HG03175 (cell line): ENCODE measurements at regions not wholly inside any gene's neighbourhood (a gene's known extent, or its start where the extent isn't known, plus 50 kb on each side); places are given as distances from the start of the nearest gene placed in this dataset.
"Not testable (repeated sequence)": the region's sequence is repeated elsewhere in the genome, so short reads cannot be mapped to it uniquely, and the experiment has no call there.

Experiments
- ATAC-seq: cut with Tn5 transposase; IDR thresholded peaks from one replicate; pipeline ENCODE4 v1.9.1; 2021; ENCODE audit warnings: mild to moderate bottlenecking, moderate library complexity; ENCODE audit not compliant: unreplicated experiment

DNA sequence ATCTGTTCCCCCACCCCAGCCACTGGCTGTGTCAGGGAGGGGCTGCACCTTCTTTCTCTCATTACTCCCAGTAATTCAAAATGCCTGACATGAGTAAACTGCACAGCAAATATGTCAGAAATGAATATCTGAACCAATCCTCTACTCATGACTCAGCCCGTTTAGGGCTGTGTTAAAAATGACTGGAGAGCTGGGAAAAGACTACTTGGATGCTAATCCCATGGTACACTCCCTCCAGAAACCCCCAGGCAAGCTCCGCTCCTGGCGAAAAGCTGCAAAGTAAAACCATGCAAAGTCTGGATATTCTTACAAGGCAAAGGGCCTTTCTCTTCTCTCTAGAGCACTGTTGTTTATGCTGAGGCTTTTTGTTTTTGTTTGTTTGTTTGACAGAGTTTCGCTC, 448.1 kb upstream of the DYNLRB2 start:
- ATAC-seq, result no peak

DNA sequence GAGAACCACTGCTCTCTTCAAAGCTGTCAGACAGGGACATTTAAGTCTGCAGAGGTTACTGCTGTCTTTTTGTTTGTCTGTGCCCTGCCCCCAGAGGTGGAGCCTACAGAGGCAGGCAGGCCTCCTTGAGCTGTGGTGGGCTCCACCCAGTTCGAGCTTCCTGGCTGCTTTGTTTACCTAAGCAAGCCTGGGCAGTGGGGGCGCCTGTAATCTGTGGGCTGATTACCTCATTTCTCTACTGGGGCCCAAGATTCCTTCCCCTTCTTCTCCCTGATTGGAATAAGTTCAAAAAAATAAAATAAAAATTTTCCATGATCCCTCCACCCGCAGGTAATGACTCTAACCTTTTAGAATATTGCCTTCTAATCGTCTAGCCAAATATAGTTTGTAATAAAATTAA, 449.3 kb upstream of the DYNLRB2 start:
- not testable (repeated sequence) for ATAC-seq

DNA sequence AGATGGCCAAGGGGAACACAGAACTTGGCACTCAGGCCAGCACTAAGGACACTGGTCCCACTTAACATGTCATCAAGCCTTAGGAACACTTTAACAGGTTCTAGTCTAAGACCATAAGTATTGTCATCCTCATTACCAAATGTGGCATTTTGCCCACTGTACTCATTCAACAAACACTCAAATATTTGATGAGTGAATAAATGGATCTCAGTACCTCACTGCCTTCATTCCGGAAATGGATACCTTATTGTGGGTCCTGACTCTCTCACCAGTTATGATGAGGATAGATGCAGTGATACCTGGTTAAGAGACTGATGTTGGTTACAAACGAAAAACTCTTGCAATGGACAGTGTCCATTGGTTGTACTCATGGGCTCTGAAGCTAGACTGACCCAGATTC, 455.2 kb upstream of the DYNLRB2 start:
- ATAC-seq, result no peak

DNA sequence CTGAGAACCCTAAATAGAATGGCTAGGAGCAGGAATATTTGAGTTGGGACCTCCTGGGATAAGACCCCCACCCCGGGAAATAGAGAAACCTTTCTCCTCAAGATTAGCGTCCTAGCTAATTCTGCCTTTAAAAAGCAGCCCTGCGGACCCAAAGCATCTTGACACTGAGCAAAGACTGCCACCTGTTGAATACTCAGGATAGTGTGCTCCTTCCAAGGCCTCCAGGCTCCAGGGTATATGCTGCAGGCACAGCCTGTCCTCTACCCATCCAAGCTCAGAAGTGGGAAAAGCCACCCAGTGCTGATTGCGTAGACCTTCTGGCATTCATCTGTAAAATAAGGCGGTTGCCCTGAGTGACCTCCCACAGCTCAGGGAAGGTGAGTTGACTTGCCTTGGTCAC, 456.2 kb upstream of the DYNLRB2 start:
- no peak for ATAC-seq

DNA sequence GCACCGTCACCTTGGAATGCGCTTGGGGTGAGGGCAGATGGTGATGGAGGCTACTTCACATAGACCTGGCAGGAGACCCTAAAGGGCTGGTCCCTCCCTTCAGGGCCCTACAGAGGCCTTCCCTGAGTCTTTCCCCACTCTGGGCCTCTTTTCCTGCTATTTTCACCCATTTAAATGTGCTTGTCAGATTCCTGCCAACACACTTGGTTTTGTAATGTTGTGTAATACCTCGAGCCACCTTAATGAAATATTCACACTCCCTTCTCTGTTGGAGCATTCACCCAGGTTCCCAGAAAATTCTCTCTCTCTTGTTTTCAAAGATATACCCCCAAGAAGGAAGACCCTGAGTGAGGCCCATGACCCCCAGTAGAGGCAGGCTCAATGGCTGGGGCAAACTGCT, 456.6 kb upstream of the DYNLRB2 start:
- ATAC-seq, result no peak

DNA sequence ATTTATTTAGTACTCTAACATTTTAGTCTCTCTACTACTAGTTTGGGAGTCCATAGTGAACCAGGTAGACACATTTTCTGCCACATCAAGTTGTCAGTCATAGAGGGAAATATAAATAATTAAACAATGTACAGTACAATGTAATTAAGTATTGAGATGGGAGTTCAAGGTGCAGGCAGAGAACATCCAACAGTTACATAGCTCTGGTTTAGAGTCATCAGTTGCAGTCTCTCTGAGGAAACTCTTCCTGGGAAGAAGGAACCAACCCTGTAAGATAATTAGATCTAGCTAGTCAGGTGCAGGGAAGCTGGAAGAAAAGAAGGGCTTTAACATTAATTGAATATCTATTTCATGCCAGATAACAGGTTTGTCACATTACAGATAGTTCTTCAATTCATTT, 457.9 kb upstream of the DYNLRB2 start:
- no peak for ATAC-seq

DNA sequence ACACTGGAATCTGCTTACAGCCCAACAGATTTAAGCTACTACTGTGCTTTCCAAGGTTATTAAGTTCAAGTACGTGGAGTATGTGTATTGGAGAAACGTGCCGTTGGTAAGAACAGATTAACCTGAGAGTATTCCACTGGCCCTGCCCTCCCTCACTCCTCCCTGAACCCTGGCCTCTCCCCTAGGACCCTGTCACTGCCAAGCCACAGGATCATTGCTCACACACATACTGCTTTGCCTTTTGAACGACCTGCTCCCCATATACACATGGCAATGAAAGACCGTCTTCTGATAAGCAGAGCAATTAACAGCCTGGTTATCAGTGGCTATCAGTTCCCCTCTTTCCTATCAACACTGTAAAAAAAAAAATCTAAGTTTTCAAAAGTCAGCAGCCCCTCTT, 458.9 kb upstream of the DYNLRB2 start:
- ATAC-seq, result no peak

DNA sequence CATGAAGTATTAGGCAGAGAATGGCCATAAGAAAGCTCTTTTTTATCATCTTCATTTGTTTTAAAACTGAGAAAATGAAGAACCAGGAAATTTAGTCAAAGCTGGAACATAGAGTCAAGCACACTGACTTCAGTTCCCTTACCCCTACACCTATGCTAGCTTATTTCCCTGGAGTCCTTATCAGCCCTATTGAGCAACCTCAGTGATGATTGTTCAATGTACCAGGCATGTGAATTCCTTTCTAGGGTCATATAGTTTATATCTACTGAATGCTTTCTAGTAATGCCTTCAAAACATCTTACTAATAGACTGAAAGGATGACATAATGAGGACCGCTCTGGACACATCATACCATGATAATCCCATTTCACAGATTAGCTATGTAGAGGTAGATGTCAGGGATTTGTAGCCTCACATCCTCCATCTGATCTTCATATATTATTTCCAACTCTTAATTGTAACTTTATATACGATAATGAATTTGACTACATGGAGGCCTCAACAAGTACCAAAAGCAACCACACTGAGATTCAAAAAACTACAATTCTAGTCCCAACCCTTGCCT, 460.4 kb upstream of the DYNLRB2 start:
- ATAC-seq, result no peak

DNA sequence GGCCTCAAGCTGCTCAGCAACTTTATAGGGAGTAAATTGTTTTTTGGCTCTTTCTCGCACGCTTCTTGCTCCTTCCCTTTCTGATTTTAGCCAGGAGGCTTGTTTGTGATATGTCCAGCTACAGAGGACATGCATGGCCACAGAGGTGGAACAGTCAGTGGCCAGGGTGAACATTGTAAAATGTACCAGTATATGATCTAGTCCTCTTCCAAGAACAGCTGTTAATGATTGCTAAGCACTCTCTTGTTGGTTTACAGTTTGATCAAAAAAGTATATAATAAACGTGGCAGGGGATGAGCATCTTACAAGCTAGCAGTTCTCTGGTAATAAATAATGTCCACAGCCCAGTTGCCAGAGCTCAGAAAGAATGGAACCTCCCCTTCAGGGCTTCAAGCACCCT, 461.7 kb upstream of the DYNLRB2 start:
- no peak for ATAC-seq

DNA sequence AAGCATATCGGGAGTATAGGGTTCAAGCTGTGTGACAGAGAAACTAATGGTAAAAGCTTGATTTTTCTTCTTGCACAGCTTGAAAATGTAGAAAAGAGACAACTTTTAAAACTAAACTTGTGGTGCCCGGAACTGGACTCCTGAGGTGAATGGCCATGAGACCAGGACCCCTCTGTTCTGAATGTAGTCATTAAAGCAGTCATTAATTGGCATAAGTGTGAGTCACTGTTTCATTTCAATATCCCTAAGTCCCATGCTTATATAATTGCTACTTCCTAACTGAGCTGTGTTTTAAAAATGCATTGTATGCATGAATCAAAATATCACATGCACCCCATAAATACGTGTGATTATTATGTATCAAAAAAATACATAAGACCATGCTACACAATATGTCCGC, 463.1 kb upstream of the DYNLRB2 start:
- ATAC-seq, result no peak

DNA sequence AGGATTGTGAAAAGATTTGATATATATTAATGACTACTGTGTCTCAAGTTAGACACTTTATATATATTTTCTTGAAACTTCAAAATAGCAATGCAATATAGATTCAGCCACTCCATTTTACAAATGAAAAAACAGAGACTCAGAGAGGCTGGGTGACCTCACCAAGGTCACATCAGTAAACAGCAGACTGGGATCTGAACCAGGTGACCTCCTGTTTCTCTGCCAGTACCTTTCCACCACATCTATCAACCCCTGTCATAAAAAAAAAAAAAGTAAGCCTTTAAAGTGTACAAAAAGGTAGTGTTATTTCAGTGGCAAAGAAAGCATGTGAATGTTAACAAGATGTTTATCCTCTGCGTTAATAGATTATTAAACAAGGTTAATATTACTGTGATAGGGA, 466.5 kb upstream of the DYNLRB2 start:
- no peak for ATAC-seq

DNA sequence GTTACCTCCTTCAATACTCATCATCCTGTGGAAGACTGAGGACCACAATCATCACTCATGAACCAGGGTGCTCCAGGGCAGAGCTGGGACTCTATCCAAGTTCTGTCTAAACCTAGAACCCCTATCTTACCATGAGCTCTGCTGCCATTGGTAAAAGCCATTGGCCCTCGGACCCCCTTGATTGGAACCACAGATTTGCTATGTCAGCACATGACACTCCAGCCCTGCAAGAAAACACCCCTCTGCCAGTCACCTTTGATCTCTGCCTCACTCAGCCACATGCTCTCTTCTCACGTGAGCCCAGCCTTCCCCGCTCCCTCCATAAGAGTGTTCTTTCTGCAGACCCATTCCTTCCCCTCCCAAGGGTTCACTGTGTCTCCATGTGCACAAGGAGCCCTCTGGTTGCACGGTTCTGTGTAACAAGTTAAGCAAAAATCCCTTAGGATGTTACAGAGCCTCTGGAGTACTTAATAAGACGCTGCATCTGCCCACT, 468.8 kb upstream of the DYNLRB2 start:
- no peak for ATAC-seq

DNA sequence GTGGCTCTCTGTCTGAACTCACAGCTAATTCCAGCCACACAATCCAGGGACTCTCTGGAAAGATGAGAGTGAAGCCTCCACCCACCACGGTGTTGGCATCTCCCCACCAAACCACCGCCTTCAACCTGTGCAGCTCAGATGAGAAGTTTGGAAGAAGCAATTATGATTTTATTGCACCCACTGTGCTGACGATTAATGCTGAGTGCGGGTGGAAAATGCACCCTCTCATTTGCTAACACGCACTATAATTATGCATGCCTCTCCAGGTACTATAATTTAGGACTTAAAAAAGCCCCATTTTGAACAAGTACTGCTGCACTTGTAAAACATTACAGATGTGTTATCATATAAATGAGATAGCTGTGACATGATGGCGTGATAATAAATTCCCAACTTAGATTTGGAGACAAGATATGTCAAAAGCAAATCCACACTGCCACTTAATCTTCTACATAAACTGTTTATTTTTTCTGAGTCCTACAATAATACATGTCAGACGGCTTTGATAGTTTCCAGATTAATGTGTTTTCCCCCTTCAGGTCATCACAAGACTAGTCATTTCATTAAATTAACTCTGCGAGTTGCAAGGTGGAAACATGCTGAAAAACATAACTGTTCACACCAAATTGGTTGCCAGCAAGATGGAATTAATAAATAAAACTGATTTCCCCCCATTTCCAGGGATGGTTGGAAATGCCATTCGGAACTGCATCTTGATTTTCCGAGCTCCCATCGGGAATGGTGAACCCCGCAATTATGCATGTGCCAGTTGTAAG, 466.5 kb upstream of the MAF start:
- no peak for ATAC-seq

DNA sequence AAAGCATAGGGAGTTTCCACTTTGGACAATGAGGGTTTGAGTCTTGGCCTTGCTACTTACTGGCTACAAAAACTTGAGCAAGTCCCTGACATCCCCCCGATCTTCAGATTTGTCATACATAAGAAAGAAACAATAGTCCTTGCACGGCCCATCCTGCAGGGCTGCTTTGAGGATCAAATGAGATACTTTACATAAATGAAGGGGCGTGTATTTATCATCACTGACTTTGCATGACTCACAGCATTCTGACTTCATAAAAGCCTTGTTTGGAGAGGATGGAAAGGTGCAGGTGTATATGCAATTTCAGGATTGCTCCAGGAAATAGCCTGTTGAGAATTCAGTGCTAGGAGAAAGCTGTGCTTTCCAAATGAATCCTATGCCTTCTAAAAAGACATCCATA, 465.0 kb upstream of the MAF start:
- ATAC-seq, result no peak

DNA sequence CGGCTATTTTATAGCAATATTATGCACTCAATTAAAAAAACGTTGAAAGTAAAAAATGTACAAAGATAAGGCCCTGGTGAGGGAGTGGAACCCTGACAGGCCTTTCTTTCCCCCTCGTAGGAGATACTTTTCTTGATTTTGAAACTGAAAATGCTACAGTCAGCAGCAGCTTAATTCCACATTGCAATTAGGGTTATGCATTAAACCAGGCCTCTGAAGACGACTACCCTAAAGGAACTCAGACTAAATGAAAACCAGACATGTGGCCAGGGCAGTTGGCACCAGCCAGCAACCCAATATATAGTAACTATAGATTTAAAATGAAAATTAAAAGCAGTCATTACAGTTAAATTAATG, 463.2 kb upstream of the MAF start:
- ATAC-seq, result no peak

DNA sequence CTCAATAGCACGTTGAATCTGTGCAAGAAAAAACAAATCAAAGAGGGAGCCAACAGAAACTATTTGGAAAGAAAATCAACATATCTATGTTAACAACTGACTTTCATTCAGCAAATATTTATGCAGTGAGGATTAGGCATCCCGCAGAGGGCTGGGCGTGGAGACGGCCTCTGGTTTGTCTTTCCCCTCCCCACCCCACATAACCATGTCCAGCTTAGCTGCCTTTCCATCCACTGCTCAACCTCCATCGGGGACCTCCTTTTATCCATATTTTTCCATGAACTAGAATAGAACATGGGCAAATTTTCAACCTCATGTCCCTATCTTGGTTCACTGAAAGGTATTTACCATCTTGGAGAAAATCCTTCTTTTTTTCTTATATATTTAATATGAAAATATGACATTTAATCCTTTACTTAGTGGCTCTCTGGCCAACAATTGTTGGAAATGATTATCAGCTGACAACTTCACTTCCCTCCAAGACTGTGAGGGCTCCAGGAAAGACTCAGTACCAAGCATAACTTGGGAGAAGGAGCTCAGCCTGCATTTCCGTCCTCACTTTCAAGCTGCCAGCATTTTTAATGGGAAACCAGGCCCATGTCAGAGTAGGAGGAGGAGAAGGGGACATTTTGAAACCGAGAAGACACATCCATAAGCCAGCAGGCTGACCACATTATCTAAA, 462.6 kb upstream of the MAF start:
- no peak for ATAC-seq

DNA sequence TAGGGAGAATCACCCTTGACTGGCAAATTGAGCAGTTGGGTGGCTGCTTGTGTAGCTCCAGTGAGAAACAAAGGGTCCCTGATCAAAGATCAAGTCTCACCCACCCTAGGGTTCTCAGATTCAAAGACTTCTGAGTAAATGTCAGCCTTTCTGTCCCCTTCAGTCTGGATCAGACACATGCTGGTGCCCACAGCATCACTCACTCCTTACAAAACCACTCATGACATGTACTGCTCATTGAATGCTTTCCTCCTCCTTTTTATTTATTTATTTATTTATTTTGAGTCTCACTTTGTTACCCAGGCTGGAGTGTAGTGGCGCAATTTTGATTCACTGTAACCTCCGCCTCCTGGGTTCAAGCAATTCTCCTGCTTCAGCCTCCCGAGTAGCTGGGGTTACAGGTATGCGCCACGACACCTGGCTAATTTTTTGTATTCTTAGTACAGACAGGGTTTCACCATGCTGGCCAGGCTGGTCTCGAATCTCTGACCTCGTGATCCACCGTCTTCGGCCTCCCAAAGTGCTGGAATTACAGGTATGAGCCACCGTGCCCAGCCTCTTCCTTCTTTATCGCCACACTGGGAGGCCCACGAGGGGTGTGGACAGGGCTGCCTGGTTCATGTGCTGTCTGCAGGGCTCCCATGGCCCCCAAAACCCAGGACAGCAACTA, 462.0 kb upstream of the MAF start:
- no peak for ATAC-seq

DNA sequence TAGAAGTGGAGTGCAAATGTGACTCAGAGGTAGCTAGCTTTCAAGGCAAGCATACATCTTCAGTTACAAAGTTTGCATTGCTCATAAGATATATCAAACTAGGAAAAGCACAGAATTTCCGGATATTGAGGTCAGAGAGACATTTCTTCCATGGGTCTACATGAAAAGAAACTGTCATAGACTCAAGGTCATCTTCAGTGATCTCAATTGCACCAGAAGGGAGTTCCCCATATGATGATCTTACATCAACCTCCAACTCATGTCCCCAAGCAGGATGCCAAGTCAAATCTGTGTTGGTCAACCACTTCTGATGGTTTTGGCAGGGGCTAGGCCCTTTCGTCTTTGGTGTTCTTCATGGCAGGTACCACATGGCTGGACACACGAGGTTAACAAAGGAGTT, 459.9 kb upstream of the MAF start:
- ATAC-seq, result no peak

DNA sequence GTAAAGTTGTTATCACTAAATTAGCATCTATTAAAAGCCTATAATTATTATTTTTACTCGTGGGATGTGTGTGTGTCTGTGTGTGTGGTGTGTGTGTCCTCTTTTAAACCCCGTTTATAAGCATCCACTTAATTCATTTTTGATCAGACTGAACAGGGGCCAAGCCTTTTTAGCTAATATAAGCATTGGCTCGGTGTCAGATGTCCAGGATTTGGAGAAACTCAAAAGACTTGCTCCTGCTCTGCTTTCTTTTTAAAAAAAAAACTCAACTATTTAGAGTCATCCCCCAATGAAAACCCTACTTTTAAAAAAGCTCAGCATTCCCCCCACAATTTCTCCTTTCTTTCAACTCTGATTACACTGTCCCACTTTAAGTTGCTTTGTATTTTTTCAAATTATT, 459.3 kb upstream of the MAF start:
- ATAC-seq, result no peak

DNA sequence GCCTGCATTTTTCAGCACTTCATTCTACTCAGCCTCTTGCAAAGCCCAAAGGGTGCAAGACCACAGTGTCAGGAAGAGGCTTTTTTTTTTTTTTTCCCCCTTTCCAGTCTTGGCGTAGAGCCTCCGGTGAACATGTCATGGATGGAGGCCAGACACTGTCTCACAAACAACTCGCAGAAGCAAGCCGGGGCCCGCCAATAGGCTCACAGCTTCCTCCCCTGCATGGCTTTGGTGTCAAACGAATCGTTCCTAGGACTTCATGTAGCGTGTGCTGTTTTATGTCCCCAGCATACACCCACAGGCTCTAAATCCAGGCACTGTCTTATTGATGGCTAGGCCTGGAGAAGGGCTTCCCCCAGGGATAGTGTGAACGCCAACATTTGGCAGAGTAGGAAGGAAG, 457.7 kb upstream of the MAF start:
- ATAC-seq, result no peak

DNA sequence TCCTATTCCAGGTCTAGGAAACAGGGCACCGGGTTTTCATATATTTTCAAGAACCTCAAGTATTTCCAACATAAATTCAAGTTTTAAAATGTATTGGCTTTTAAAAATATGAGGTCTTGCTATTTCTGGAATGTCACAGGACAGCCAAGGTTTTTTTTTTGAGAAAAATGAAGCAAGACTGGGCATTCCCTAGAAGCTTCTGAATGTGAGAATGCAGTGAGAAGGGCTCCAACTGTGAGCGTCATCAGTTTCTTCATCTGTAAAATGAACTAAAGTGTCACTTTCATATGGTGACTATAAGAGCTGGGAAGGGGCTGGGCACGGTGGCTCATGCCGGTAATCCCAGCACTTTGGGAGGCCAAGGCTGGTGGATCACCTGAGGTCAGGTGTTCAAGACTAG, 455.8 kb upstream of the MAF start:
- ATAC-seq, result no peak

DNA sequence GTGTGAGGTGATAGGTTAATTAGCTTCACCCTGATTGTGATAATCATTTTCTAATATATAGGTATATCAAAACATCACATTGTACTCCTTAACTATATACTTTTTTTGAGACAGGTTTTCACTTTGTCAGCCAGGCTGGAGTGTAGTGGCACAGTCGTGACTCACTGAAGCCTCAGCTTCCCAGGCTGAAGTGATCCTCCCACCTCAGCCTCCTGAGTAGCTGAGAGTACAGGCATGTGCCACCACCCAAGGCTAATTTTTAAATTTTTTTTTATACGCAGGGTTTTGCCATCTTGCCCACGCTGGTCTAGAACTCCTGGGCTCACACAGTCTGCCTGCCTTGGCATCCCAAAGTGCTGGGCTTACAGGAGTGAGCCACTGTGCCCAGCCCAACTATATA, 455.3 kb upstream of the MAF start:
- no peak for ATAC-seq
